Keratinocyte (primary cell): ENCODE measurements at regions not wholly inside any gene's neighbourhood (a gene's known extent, or its start where the extent isn't known, plus 50 kb on each side); places are given as distances from the start of the nearest gene placed in this dataset.
"Not testable (repeated sequence)": the region's sequence is repeated elsewhere in the genome, so short reads cannot be mapped to it uniquely, and the experiment has no call there.

Experiments
- DNase-seq: peaks from one replicate; pipeline ENCODE4 v3.0.0-alpha.2; 2011; ENCODE audit warnings: low read depth, missing footprints, low spot score
- FAIRE-seq: peaks from 2 replicates; lab custom pipeline; 2011; peaks lifted over from hg19 to GRCh38; lab: Jason Lieb, UNC
- H2AFZ ChIP-seq: 2 replicates; pipeline ENCODE4 v1.6.0; 2012; ENCODE audit warnings: low read length, control low read depth, inconsistent platforms; ENCODE audit not compliant: control insufficient read depth
- H3K27ac ChIP-seq: 2 replicates; pipeline ENCODE4 v1.5.1; 2011; ENCODE audit warnings: low read length; ENCODE audit not compliant: control insufficient read depth, insufficient read depth
- H3K27me3 ChIP-seq: 3 replicates; pipeline ENCODE4 v1.6.0; 2011; ENCODE audit warnings: low read length; ENCODE audit not compliant: control insufficient read depth, insufficient read depth; ENCODE audit errors: extremely low read depth
- H3K36me3 ChIP-seq, 2 experiments: 2 replicates in 1 of 2; 3 replicates in 1 of 2; pipeline ENCODE4 v1.5.1; 2011; ENCODE audit warnings: low read length in 2 of 2, mild to moderate bottlenecking in 1 of 2; ENCODE audit not compliant: control insufficient read depth in 2 of 2, insufficient read depth in 2 of 2; ENCODE audit errors: extremely low read depth in 1 of 2
- H3K4me1 ChIP-seq: 3 replicates; pipeline ENCODE4 v1.5.1; 2011; ENCODE audit warnings: low read length; ENCODE audit not compliant: control insufficient read depth, insufficient read depth; ENCODE audit errors: extremely low read depth
- H3K4me2 ChIP-seq: 3 replicates; pipeline ENCODE4 v1.6.0; 2011; ENCODE audit warnings: low read depth, low read length; ENCODE audit not compliant: control insufficient read depth, insufficient read depth; ENCODE audit errors: extremely low read depth
- H3K4me3 ChIP-seq, 3 experiments: fragments of 200-600 bp in 1 of 3; sonication (generic) in 1 of 3; 2 replicates in 2 of 3; 3 replicates in 1 of 3; pipeline ENCODE4 v1.5.1; 2011 to 2016; ENCODE audit warnings: low read length in 3 of 3, mild to moderate bottlenecking in 3 of 3, control low read depth in 2 of 3, inconsistent platforms in 1 of 3, low read depth in 1 of 3, mixed read lengths in 1 of 3, mixed run types in 1 of 3, moderate library complexity in 1 of 3; ENCODE audit not compliant: control insufficient read depth in 2 of 3, insufficient read depth in 2 of 3; ENCODE audit errors: extremely low read depth in 1 of 3
- H3K79me2 ChIP-seq: 2 replicates; pipeline ENCODE4 v1.6.0; 2012; ENCODE audit warnings: low read length; ENCODE audit not compliant: control insufficient read depth, insufficient read depth
- H3K9ac ChIP-seq: 3 replicates; pipeline ENCODE4 v1.6.0; 2011; ENCODE audit warnings: low read length; ENCODE audit not compliant: control insufficient read depth, insufficient read depth; ENCODE audit errors: extremely low read depth
- H3K9me1 ChIP-seq: 3 replicates; pipeline ENCODE4 v1.6.0; 2011; ENCODE audit warnings: low read length; ENCODE audit not compliant: control insufficient read depth, insufficient read depth; ENCODE audit errors: extremely low read depth
- H3K9me3 ChIP-seq: 2 replicates; pipeline ENCODE4 v1.5.1; 2012; ENCODE audit warnings: low read depth, low read length; ENCODE audit not compliant: control insufficient read depth
- H4K20me1 ChIP-seq: 3 replicates; pipeline ENCODE4 v1.6.0; 2011; ENCODE audit warnings: low read length; ENCODE audit not compliant: control insufficient read depth, insufficient read depth; ENCODE audit errors: extremely low read depth
- CTCF ChIP-seq, 3 experiments: IDR thresholded peaks in 1 of 3; conservative IDR thresholded peaks in 1 of 3; optimal IDR thresholded peaks in 1 of 3; 2 replicates in 2 of 3; 3 replicates in 1 of 3; pipeline versions ENCODE3 to v1.5.1; 2011; ENCODE audit warnings: low read length in 3 of 3, mild to moderate bottlenecking in 3 of 3, moderate library complexity in 2 of 3, control low read depth in 1 of 3, inconsistent platforms in 1 of 3; ENCODE audit not compliant: insufficient read depth in 2 of 3; ENCODE audit errors: extremely low read depth in 1 of 3
- EZH2 ChIP-seq: IDR thresholded peaks from one replicate; pipeline ENCODE4 v1.6.1; 2012; ENCODE audit warnings: inconsistent platforms, mild to moderate bottlenecking, low read length, moderate library complexity
- dilution Hi-C: fragments of 300-500 bp; cut with MboI; formaldehyde crosslinking; loops from one replicate; pipeline ENCODE4 v1.7.0; 2020; ENCODE audit warnings: low sequenced_read_pairs; ENCODE audit not compliant: extremely low pct_ligation_motif_present

- no peak overlapping the region for H3K27ac ChIP-seq
- no peak overlapping the region for H3K4me3 ChIP-seq
- H3K4me2 ChIP-seq, result no peak overlapping the region
- no peaks in the 10 kb centered on the region for H3K36me3 ChIP-seq
- dilution Hi-C loops, result no loop called here
- no peaks in the 10 kb centered on the region for H3K9me3 ChIP-seq
- H4K20me1 ChIP-seq, result no peaks in the 10 kb centered on the region
- H3K4me1 ChIP-seq, result no peaks in the 10 kb centered on the region
- TF ChIP-seq CTCF (optimal IDR thresholded peaks at IDR 0.05 in 1 of 3, IDR thresholded peaks at IDR 0.05 in 1 of 3, conservative IDR thresholded peaks at IDR 0.05 in 1 of 3; ENCODE audit: extremely low read depth in 1 of 3, insufficient read depth in 2 of 3, low read length in 3 of 3) (no peak), EZH2 (no peak)
- no peaks in the 10 kb centered on the region for H3K79me2 ChIP-seq
- FAIRE-seq (no peak), DNase-seq (no peak)
- no peaks in the 10 kb centered on the region for H3K27me3 ChIP-seq
- no peak overlapping the region for H2AFZ ChIP-seq
- no peaks in the 10 kb centered on the region for H3K9me1 ChIP-seq
- no peak overlapping the region for H3K9ac ChIP-seq
Measured at GRCh38 chr5:101637599-101637998, 658.5 kb downstream of the SLCO4C1 start.

GRCh38 chr5:101627770-101628169 lies 668.3 kb downstream of the SLCO4C1 start:
- H3K9ac ChIP-seq, H3K27ac ChIP-seq, dilution Hi-C loops, H3K4me2 ChIP-seq, H4K20me1 ChIP-seq, H3K4me3 ChIP-seq, H3K79me2 ChIP-seq, H3K9me1 ChIP-seq, DNase-seq, H3K4me1 ChIP-seq, FAIRE-seq, H3K9me3 ChIP-seq, H3K36me3 ChIP-seq, H3K27me3 ChIP-seq, H2AFZ ChIP-seq: not testable (repeated sequence)

- no peaks in the 10 kb centered on the region for H3K4me1 ChIP-seq
- H3K4me2 ChIP-seq, result no peak overlapping the region
- no peaks in the 10 kb centered on the region for H3K9me3 ChIP-seq
- H3K27ac ChIP-seq, result no peak overlapping the region
- no peaks in the 10 kb centered on the region for H3K9me1 ChIP-seq
- no peaks in the 10 kb centered on the region for H3K27me3 ChIP-seq
- H3K79me2 ChIP-seq, result no peaks in the 10 kb centered on the region
- no peak overlapping the region for H3K9ac ChIP-seq
- DNase-seq (no peak), FAIRE-seq (no peak)
- dilution Hi-C loops, result no loop called here
- H2AFZ ChIP-seq, result no peak overlapping the region
- no peaks in the 10 kb centered on the region for H4K20me1 ChIP-seq
- H3K4me3 ChIP-seq, result no peak overlapping the region
- TF ChIP-seq CTCF (optimal IDR thresholded peaks at IDR 0.05 in 1 of 3, IDR thresholded peaks at IDR 0.05 in 1 of 3, conservative IDR thresholded peaks at IDR 0.05 in 1 of 3; ENCODE audit: extremely low read depth in 1 of 3, insufficient read depth in 2 of 3, low read length in 3 of 3), result no peak
- no peak for TF ChIP-seq EZH2
- H3K36me3 ChIP-seq, result no peaks in the 10 kb centered on the region
Measured at GRCh38 chr5:101626572-101626971, 669.5 kb downstream of the SLCO4C1 start.
